ENCODE measurements at regions not wholly inside any gene's neighbourhood (a gene's known extent, or its start where the extent isn't known, plus 50 kb on each side); places are given as distances from the start of the nearest gene placed in this dataset.
"Not testable (repeated sequence)": the region's sequence is repeated elsewhere in the genome, so short reads cannot be mapped to it uniquely, and the experiment has no call there.

DNA sequence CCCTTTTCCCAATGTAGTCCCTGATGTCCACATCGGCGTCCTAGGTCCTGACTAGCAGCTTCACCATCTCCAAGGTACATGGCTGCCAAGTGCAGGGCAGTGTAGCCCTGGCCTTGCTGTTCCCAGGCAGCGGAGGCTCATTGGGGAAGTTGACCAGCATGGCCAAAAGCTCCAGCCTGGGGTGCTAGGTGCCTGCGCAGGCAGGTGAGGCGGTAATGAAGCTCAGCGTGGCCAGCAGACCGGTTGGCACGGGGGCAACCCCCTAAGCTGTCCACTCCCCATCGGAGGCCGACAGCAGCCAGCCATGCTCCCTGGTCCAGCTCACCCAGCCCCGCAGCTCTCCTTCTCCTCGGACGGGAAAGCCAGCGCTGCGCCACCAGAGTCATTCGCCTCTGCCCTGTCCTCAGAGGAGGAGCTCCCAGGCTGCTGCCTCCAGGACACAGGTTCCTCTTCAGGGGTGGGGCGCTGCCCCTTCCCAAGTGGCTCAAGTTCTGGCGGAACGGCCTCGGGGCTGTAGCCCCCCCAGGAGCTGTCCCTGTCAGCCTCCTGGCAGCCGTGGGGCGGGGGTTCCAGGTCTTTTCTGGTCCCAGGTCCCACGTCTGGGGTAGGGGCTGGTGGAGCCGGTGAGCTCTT, 1218.2 kb downstream of the FOXD4L5 start:
- in situ Hi-C loops (cut with HindIII; ENCODE audit: low pct_ligation_motif_present, low sequenced_read_pairs): no loop called here
- no peaks in the 10 kb centered on the region for H3K27me3 ChIP-seq (replicated peaks)

DNA sequence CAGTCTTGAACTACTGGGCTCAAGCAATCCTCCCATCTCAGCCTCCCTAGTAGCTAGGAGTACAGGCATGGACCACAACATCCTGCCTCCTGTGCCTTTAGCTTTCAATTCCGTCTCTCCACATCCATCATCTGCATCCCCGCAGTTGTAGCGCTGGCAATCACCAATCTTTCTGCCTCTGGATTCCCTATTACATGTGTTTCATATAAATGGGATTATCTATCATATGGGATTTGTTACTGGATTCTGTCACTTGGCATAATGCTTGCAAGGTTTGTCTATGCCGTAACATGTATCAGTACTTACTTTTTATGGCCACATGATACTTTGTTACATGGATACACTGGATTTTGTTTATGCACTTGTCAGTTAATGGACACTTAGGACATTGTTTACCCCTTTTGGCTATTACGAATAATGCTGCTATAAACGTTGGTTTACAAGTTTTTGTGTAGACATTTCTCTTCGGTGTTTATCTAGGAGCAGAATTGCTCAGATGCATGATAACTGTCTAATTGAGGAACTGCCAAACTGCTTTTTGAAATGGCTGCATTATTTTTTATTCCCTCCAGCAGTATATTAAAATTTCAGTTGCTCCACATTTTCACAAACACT, 1223.9 kb downstream of the FOXD4L5 start:
- no peak for TF ChIP-seq CTCF (IDR thresholded peaks at IDR 0.05; ENCODE audit: low read depth, low read length, missing control alignments)
- no peak overlapping the region for H3K4me3 ChIP-seq (ENCODE audit: low read depth, low read length)
- no peaks in the 10 kb centered on the region for H3K27me3 ChIP-seq (replicated peaks)
- H3K27ac ChIP-seq: no peak overlapping the region
- no peaks in the 10 kb centered on the region for H3K36me3 ChIP-seq (replicated peaks)
- in situ Hi-C loops (cut with HindIII; ENCODE audit: low pct_ligation_motif_present, low sequenced_read_pairs): no loop called here
- no peak for DNase-seq

More for the DNA sequence above, 1218.2 kb downstream of the FOXD4L5 start:
- no peak for DNase-seq
- Histone ChIP-seq H3K27ac (no peak overlapping the region), H3K4me3 (ENCODE audit: low read depth, low read length) (no peak overlapping the region), H3K36me3 (replicated peaks) (no peaks in the 10 kb centered on the region)
- no peak for TF ChIP-seq CTCF (IDR thresholded peaks at IDR 0.05; ENCODE audit: low read depth, low read length, missing control alignments)

DNA sequence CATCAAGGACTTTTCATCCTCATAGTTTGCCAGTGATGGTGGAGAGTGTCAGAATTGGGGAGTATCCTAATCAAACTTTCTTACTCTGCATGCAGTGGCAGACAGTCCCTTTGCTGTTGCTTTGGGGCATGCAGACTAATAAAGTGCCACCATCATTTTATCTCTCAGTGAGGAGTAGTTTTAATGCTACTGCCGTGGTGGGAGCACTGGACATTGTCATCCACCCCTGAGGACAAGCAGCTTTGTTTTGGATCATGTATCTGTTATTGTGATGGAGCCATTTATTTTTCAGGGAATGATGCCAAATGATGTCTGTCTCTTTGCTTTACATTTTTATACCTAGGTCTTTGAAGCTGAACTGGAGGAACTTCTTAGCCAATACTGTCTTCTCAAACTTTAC, 1226.9 kb downstream of the FOXD4L5 start:
- H3K4me3 ChIP-seq (ENCODE audit: low read depth, low read length); H3K36me3 ChIP-seq (replicated peaks); DNase-seq; H3K27me3 ChIP-seq (replicated peaks); in situ Hi-C loops (cut with HindIII; ENCODE audit: low pct_ligation_motif_present, low sequenced_read_pairs); H3K27ac ChIP-seq: not testable (repeated sequence)

GRCh38 chr9:64057553-64057952, 1227.5 kb downstream of the FOXD4L5 start:
- DNase-seq: no peak
- in situ Hi-C loops (cut with HindIII; ENCODE audit: low pct_ligation_motif_present, low sequenced_read_pairs): no loop called here
- no peaks in the 10 kb centered on the region for H3K27me3 ChIP-seq (replicated peaks)
- no peak overlapping the region for H3K4me3 ChIP-seq (ENCODE audit: low read depth, low read length)
- TF ChIP-seq CTCF (IDR thresholded peaks at IDR 0.05; ENCODE audit: low read depth, low read length, missing control alignments): no peak
- H3K36me3 ChIP-seq (replicated peaks): no peaks in the 10 kb centered on the region
- no peak overlapping the region for H3K27ac ChIP-seq

DNA sequence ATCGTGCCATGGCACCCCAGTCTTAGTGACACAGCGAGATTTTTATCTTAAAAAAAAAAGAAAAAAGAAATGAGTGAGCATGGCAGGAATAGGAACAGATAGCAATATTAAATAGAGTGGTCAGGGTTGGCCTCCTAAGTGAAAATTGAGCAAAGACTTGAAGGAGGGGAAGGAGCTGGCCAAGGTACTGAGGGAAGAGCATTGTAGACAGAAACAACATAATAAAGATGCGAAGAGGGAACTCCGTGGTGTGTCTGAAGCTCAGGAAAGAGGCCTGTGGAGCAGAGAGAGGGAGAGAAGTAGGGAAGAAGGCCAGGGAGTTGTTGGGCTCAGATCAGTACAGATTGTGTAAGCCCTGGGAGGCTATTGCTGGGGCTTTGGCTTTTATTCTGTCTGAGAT, 1256.1 kb downstream of the FOXD4L5 start:
- H3K4me3 ChIP-seq (ENCODE audit: low read depth, low read length); DNase-seq; H3K36me3 ChIP-seq (replicated peaks); H3K27ac ChIP-seq; in situ Hi-C loops (cut with HindIII; ENCODE audit: low pct_ligation_motif_present, low sequenced_read_pairs); H3K27me3 ChIP-seq (replicated peaks): not testable (repeated sequence)

DNA sequence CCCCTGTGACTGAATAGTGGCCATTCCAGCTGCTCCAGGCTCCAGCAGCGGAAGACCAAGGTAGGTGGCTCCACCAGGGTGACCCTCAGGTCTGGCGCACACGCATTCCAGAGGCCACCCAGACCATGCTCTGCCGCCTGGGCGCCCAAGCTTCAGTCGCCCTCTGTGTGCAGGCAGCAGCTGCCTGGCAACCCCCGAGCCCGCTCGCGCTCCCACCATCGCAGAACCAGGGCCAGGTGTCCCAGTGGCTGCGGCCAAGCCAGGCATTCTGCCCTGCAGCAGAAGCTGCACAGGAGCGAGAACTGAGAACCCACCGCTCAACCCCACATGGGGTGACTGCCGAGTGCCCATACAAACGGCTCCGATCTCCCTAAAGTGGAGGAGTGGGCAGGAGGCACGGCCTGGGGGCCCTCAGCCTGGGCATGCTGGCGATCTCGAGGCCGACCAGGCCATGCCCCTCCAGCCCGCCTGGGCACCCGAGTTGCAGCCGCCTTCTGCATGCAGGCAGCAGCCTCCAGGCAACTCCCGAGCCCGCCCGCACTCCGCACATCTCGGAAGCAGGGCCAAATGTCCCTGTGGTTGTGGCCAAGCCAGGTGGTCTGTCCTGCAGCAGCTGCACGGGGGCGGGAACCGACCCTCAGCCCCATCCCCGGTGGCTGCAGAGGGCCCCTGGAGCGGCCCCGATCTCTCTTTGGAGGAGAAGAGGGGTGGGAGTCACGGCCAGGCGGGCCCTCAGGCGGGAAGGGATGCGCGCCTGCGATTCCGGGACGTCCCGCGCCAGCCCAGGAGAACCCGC, 1264.1 kb downstream of the FOXD4L5 start:
- in situ Hi-C loops (cut with HindIII; ENCODE audit: low pct_ligation_motif_present, low sequenced_read_pairs); H3K36me3 ChIP-seq (replicated peaks); H3K27ac ChIP-seq; H3K27me3 ChIP-seq (replicated peaks); DNase-seq; H3K4me3 ChIP-seq (ENCODE audit: low read depth, low read length): not testable (repeated sequence)

GRCh38 chr9:64017666-64018065, 1267.3 kb downstream of the FOXD4L5 start:
- H3K27me3 ChIP-seq (replicated peaks); H3K27ac ChIP-seq; H3K4me3 ChIP-seq (ENCODE audit: low read depth, low read length); in situ Hi-C loops (cut with HindIII; ENCODE audit: low pct_ligation_motif_present, low sequenced_read_pairs); H3K36me3 ChIP-seq (replicated peaks); DNase-seq: not testable (repeated sequence)

DNA sequence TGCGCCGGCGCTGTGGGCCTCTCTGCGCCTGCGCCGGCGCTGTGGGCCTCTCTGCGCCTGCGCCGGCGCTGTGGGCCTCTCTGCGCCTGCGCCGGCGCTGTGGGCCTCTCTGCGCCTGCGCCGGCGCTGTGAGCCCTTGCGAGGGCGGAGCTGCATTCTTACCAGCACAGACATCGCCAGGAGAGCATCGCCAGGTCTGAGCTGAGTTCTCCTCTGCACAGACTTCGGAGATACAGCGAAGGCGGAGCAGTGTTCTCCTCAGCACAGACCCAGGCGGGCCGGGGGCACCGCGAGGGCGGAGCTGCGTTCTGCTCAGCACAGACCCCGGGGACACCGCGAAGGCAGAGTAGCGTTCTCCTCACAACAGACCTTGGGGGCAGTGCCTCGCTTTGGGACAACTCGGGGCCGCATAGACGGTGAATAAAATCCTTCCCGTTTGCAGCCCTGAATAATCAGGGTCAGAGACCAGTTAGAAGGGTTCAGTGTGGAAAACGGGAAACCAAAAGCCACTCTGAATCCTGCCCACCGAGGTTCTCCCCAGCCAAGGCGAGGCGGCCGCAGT, 1268.1 kb downstream of the FOXD4L5 start:
- H3K27me3 ChIP-seq (replicated peaks); DNase-seq; H3K36me3 ChIP-seq (replicated peaks); in situ Hi-C loops (cut with HindIII; ENCODE audit: low pct_ligation_motif_present, low sequenced_read_pairs); H3K27ac ChIP-seq: not testable (repeated sequence)
- H3K4me3 ChIP-seq (ENCODE audit: low read depth, low read length): peak overlapping the region; percentile 1

DNA sequence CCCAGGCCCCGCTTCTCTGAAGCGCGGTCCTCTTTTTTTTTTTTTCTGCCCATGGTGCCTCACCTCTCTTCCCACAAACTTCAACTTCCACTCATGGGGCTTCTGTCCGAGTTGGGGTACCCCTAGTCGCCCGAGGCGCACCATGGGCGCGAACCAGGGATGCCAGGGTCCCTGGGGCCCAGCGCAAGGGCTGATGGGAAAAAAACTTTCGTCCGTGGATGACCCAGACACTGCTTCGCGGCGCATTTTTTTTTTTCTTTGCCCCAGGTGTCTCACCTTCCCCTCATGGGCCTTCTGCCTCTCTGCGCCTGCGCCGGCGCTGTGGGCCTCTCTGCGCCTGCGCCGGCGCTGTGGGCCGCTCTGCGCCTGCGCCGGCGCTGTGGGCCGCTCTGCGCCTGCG, 1268.8 kb downstream of the FOXD4L5 start:
- H3K36me3 ChIP-seq (replicated peaks); DNase-seq; in situ Hi-C loops (cut with HindIII; ENCODE audit: low pct_ligation_motif_present, low sequenced_read_pairs); H3K27ac ChIP-seq; H3K27me3 ChIP-seq (replicated peaks); H3K4me3 ChIP-seq (ENCODE audit: low read depth, low read length): not testable (repeated sequence)

Data from brain microvascular endothelial cell (primary cell).